Keratinocyte (primary cell): ENCODE measurements at regions not wholly inside any gene's neighbourhood (a gene's known extent, or its start where the extent isn't known, plus 50 kb on each side); places are given as distances from the start of the nearest gene placed in this dataset.
"Not testable (repeated sequence)": the region's sequence is repeated elsewhere in the genome, so short reads cannot be mapped to it uniquely, and the experiment has no call there.

Experiments
- DNase-seq: peaks from one replicate; pipeline ENCODE4 v3.0.0-alpha.2; 2011; ENCODE audit warnings: low read depth, missing footprints, low spot score
- FAIRE-seq: peaks from 2 replicates; lab custom pipeline; 2011; peaks lifted over from hg19 to GRCh38; lab: Jason Lieb, UNC
- H2AFZ ChIP-seq: 2 replicates; pipeline ENCODE4 v1.6.0; 2012; ENCODE audit warnings: low read length, control low read depth, inconsistent platforms; ENCODE audit not compliant: control insufficient read depth
- H3K27ac ChIP-seq: 2 replicates; pipeline ENCODE4 v1.5.1; 2011; ENCODE audit warnings: low read length; ENCODE audit not compliant: control insufficient read depth, insufficient read depth
- H3K27me3 ChIP-seq: 3 replicates; pipeline ENCODE4 v1.6.0; 2011; ENCODE audit warnings: low read length; ENCODE audit not compliant: control insufficient read depth, insufficient read depth; ENCODE audit errors: extremely low read depth
- H3K36me3 ChIP-seq, 2 experiments: 2 replicates in 1 of 2; 3 replicates in 1 of 2; pipeline ENCODE4 v1.5.1; 2011; ENCODE audit warnings: low read length in 2 of 2, mild to moderate bottlenecking in 1 of 2; ENCODE audit not compliant: control insufficient read depth in 2 of 2, insufficient read depth in 2 of 2; ENCODE audit errors: extremely low read depth in 1 of 2
- H3K4me1 ChIP-seq: 3 replicates; pipeline ENCODE4 v1.5.1; 2011; ENCODE audit warnings: low read length; ENCODE audit not compliant: control insufficient read depth, insufficient read depth; ENCODE audit errors: extremely low read depth
- H3K4me2 ChIP-seq: 3 replicates; pipeline ENCODE4 v1.6.0; 2011; ENCODE audit warnings: low read depth, low read length; ENCODE audit not compliant: control insufficient read depth, insufficient read depth; ENCODE audit errors: extremely low read depth
- H3K4me3 ChIP-seq, 3 experiments: fragments of 200-600 bp in 1 of 3; sonication (generic) in 1 of 3; 2 replicates in 2 of 3; 3 replicates in 1 of 3; pipeline ENCODE4 v1.5.1; 2011 to 2016; ENCODE audit warnings: low read length in 3 of 3, mild to moderate bottlenecking in 3 of 3, control low read depth in 2 of 3, inconsistent platforms in 1 of 3, low read depth in 1 of 3, mixed read lengths in 1 of 3, mixed run types in 1 of 3, moderate library complexity in 1 of 3; ENCODE audit not compliant: control insufficient read depth in 2 of 3, insufficient read depth in 2 of 3; ENCODE audit errors: extremely low read depth in 1 of 3
- H3K79me2 ChIP-seq: 2 replicates; pipeline ENCODE4 v1.6.0; 2012; ENCODE audit warnings: low read length; ENCODE audit not compliant: control insufficient read depth, insufficient read depth
- H3K9ac ChIP-seq: 3 replicates; pipeline ENCODE4 v1.6.0; 2011; ENCODE audit warnings: low read length; ENCODE audit not compliant: control insufficient read depth, insufficient read depth; ENCODE audit errors: extremely low read depth
- H3K9me1 ChIP-seq: 3 replicates; pipeline ENCODE4 v1.6.0; 2011; ENCODE audit warnings: low read length; ENCODE audit not compliant: control insufficient read depth, insufficient read depth; ENCODE audit errors: extremely low read depth
- H3K9me3 ChIP-seq: 2 replicates; pipeline ENCODE4 v1.5.1; 2012; ENCODE audit warnings: low read depth, low read length; ENCODE audit not compliant: control insufficient read depth
- H4K20me1 ChIP-seq: 3 replicates; pipeline ENCODE4 v1.6.0; 2011; ENCODE audit warnings: low read length; ENCODE audit not compliant: control insufficient read depth, insufficient read depth; ENCODE audit errors: extremely low read depth
- EZH2 ChIP-seq: IDR thresholded peaks from one replicate; pipeline ENCODE4 v1.6.1; 2012; ENCODE audit warnings: inconsistent platforms, mild to moderate bottlenecking, low read length, moderate library complexity
- dilution Hi-C: fragments of 300-500 bp; cut with MboI; formaldehyde crosslinking; loops from one replicate; pipeline ENCODE4 v1.7.0; 2020; ENCODE audit warnings: low sequenced_read_pairs; ENCODE audit not compliant: extremely low pct_ligation_motif_present
- TF ChIP-seq, protein P1 (sequence below), 3 experiments: IDR thresholded peaks in 1 of 3; conservative IDR thresholded peaks in 1 of 3; optimal IDR thresholded peaks in 1 of 3; 2 replicates in 2 of 3; 3 replicates in 1 of 3; pipeline versions ENCODE3 to v1.5.1; 2011; ENCODE audit warnings: low read length in 3 of 3, mild to moderate bottlenecking in 3 of 3, moderate library complexity in 2 of 3, control low read depth in 1 of 3, inconsistent platforms in 1 of 3; ENCODE audit not compliant: insufficient read depth in 2 of 3; ENCODE audit errors: extremely low read depth in 1 of 3

DNA sequence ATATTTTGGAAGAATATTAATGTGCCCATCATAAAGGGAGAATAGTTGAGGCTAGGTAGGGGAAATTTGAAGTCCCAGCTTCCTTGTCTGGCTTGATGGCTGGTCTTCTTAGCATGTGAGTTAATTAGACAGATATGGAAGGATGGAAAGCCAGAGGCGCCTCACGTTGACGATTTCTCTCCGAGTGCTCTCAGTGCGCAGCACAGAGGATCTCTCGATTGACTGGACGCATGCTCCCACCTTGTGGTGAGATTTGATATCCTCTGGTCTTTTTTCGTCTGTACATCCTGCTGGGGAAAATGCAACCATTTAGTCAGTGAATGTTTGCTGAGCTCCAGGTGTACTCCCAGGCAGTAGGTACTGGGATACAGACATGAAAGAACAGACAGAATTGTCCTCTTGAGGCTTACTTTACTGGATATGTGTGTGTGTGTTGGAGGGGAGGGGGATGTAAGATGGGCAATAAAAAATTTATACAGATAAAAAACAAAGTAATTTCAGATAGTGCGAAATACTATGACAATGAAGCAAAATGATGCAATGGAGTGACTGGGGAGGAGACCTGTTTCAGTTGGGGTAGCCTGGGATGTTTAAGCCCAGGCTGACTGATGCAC is 66.9 kb upstream of the ZNG1B start:
- Histone ChIP-seq H3K36me3 (no peaks in the 10 kb centered on the region), H2AFZ (no peak overlapping the region), H3K4me3 (no peak overlapping the region), H3K9ac (no peak overlapping the region), H3K4me1 (peaks cover 15% of the 10 kb centered on the region), H3K9me3 (no peaks in the 10 kb centered on the region), H3K27me3 (no peaks in the 10 kb centered on the region), H3K9me1 (no peaks in the 10 kb centered on the region), H3K4me2 (peak overlapping the region; percentile 22), H3K27ac (no peak overlapping the region), H4K20me1 (no peaks in the 10 kb centered on the region), H3K79me2 (no peaks in the 10 kb centered on the region)
- TF ChIP-seq EZH2: no peak
- TF ChIP-seq, protein P1, sequence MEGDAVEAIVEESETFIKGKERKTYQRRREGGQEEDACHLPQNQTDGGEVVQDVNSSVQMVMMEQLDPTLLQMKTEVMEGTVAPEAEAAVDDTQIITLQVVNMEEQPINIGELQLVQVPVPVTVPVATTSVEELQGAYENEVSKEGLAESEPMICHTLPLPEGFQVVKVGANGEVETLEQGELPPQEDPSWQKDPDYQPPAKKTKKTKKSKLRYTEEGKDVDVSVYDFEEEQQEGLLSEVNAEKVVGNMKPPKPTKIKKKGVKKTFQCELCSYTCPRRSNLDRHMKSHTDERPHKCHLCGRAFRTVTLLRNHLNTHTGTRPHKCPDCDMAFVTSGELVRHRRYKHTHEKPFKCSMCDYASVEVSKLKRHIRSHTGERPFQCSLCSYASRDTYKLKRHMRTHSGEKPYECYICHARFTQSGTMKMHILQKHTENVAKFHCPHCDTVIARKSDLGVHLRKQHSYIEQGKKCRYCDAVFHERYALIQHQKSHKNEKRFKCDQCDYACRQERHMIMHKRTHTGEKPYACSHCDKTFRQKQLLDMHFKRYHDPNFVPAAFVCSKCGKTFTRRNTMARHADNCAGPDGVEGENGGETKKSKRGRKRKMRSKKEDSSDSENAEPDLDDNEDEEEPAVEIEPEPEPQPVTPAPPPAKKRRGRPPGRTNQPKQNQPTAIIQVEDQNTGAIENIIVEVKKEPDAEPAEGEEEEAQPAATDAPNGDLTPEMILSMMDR (optimal IDR thresholded peaks at IDR 0.05 in 1 of 3, IDR thresholded peaks at IDR 0.05 in 1 of 3, conservative IDR thresholded peaks at IDR 0.05 in 1 of 3; ENCODE audit: extremely low read depth in 1 of 3, insufficient read depth in 2 of 3, low read length in 3 of 3): peak; percentile 52 to 66 (median 52)
- dilution Hi-C loops: no loop called here
- DNase-seq (peak; percentile 55), FAIRE-seq (peak; percentile 96)

DNA sequence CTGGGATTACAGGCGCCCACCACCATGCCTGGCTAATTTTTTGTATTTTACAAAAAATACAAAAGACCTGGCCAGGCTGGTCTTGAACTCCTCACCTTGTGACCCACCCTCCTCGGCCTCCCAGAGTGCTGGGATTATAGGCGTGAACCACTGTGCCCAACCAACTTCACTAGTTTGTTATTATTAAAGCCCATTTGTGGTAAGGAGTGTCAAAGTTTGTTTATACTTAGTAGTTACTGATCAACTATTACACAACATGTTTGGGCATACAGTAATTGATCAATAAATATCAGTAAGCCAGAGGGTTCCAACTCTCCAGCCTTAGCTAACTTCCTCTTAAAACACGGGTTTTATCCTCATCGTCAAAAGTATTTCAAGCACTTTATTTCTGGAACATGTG is 67.5 kb upstream of the ZNG1B start:
- Histone ChIP-seq H3K9me1 (no peaks in the 10 kb centered on the region), H3K9me3 (no peaks in the 10 kb centered on the region), H3K36me3 (no peaks in the 10 kb centered on the region), H3K4me2 (peak overlapping the region; percentile 22), H3K79me2 (no peaks in the 10 kb centered on the region), H3K9ac (no peak overlapping the region), H2AFZ (no peak overlapping the region), H3K4me1 (peaks cover 15% of the 10 kb centered on the region), H3K4me3 (no peak overlapping the region), H4K20me1 (no peaks in the 10 kb centered on the region), H3K27me3 (no peaks in the 10 kb centered on the region), H3K27ac (no peak overlapping the region)
- FAIRE-seq (no peak), DNase-seq (no peak)
- dilution Hi-C loops: no loop called here
- TF ChIP-seq, protein P1 (optimal IDR thresholded peaks at IDR 0.05 in 1 of 3, IDR thresholded peaks at IDR 0.05 in 1 of 3, conservative IDR thresholded peaks at IDR 0.05 in 1 of 3; ENCODE audit: extremely low read depth in 1 of 3, insufficient read depth in 2 of 3, low read length in 3 of 3): no peak
- TF ChIP-seq EZH2: no peak

DNA sequence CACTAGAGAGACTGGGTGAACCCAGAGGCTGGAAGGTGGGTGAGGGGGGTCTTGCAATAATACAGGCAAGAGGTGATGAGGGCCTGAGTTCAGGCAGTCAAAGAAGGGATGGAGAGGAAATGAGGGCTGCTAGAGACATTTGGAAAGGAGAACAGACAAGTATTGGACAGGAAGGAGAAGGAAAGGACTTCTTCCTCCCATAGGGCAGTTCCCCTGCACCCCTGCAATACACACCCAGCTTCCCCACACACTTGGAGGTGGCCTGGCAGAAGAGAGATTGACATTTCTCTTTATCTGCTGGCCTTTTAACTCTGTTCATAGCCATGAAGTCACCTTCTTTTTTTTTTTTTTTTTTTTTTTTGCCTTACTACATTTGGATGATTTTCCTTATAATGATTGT is 68.9 kb upstream of the ZNG1B start:
- peaks cover 15% of the 10 kb centered on the region for H3K4me1 ChIP-seq
- H2AFZ ChIP-seq, H3K4me3 ChIP-seq, H3K9me1 ChIP-seq, H3K9ac ChIP-seq, H3K27ac ChIP-seq, H3K9me3 ChIP-seq, H3K79me2 ChIP-seq, H3K27me3 ChIP-seq, H3K36me3 ChIP-seq, H4K20me1 ChIP-seq, DNase-seq, dilution Hi-C loops, H3K4me2 ChIP-seq, FAIRE-seq: not testable (repeated sequence)

DNA sequence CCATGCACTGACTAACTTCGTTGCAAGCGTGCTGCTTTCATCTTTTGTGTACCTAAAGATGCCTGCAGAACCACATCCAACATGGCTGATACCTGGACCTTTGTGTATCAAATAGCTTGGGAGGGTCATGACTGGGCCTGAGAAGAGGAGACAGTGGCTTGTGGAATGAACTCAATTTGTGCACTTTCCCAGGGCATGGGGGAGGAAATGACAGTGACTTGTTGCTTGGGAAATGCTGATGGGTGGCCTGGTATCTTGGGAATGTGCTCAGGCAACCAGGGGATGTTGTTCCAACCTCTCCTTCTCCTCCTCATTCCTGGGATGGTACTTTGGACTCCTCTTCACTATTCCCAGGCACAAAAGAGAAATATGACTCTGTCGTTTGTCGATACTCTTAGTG is 70.7 kb upstream of the ZNG1B start:
- H3K4me2 ChIP-seq, H3K9me1 ChIP-seq, H3K79me2 ChIP-seq, H3K27me3 ChIP-seq, dilution Hi-C loops, H3K9ac ChIP-seq, H3K36me3 ChIP-seq, DNase-seq, H2AFZ ChIP-seq, H3K9me3 ChIP-seq, H4K20me1 ChIP-seq, FAIRE-seq, H3K27ac ChIP-seq, H3K4me3 ChIP-seq: not testable (repeated sequence)
- peaks cover 15% of the 10 kb centered on the region for H3K4me1 ChIP-seq
